ENCODE measurements at regions not wholly inside any gene's neighbourhood (a gene's known extent, or its start where the extent isn't known, plus 50 kb on each side); places are given as distances from the start of the nearest gene placed in this dataset.
"Not testable (repeated sequence)": the region's sequence is repeated elsewhere in the genome, so short reads cannot be mapped to it uniquely, and the experiment has no call there.

DNA sequence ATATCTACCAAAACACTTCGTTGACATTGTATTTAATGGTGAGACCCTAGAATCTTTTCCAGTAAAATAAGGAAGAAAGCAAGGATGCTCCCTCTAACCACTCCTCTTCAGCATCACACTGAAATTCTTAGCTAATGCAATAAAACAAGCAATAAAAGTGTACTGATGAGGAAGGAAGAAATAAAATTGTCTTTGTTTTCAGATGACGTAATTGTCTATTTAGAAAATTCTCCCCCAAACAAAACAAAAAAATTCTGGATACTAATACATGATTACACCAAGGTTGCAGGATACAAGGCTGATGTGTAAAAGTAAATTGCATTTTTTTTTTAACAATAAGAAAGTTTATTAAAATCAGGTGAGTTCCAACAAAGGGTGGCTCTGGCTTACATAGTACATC, 205.0 kb upstream of the SSTR4 start:
- H3K4me3 Mint-ChIP-seq: no peak overlapping the region
- H3K36me3 ChIP-seq: no peaks in the 10 kb centered on the region
- peaks cover 2% of the 10 kb centered on the region for H3K27me3 Mint-ChIP-seq (ENCODE audit: insufficient read depth, low read depth)

GRCh38 chr20:22830715-22831114, 204.4 kb upstream of the SSTR4 start:
- not testable (repeated sequence) for H3K79me2 ChIP-seq (ENCODE audit: low read depth); H3K27ac Mint-ChIP-seq; H3K4me3 ChIP-seq; H3K9ac ChIP-seq; H3K27me3 Mint-ChIP-seq (ENCODE audit: insufficient read depth, low read depth); H3F3A ChIP-seq (ENCODE audit: low read depth); H3K4me3 Mint-ChIP-seq; DNase-seq (ENCODE audit: low spot score); H4K20me1 ChIP-seq (ENCODE audit: low read depth); H3K4me1 Mint-ChIP-seq; H3K9me3 Mint-ChIP-seq; H3K4me2 ChIP-seq; H3K36me3 Mint-ChIP-seq; H3K4me1 ChIP-seq; H3K9me3 ChIP-seq (ENCODE audit: low read depth); H3K36me3 ChIP-seq; H2AFZ ChIP-seq (replicated peaks); H3K27me3 ChIP-seq; H3K27ac ChIP-seq

More for the DNA sequence above, 205.0 kb upstream of the SSTR4 start:
- Mint-ChIP-seq H3K4me1 (no peaks in the 10 kb centered on the region), H3K9me3 (peaks cover 4% of the 10 kb centered on the region), H3K27ac (no peak overlapping the region), H3K36me3 (no peaks in the 10 kb centered on the region)
- H3K9ac ChIP-seq: no peak overlapping the region
- no peak overlapping the region for H2AFZ ChIP-seq (replicated peaks)
- H4K20me1 ChIP-seq (ENCODE audit: low read depth): no peaks in the 10 kb centered on the region
- no peaks in the 10 kb centered on the region for H3F3A ChIP-seq (ENCODE audit: low read depth)
- DNase-seq (ENCODE audit: low spot score): no peak
- H3K4me1 ChIP-seq: no peaks in the 10 kb centered on the region
- no peak overlapping the region for H3K4me3 ChIP-seq
- no peak overlapping the region for H3K4me2 ChIP-seq
- no peaks in the 10 kb centered on the region for H3K79me2 ChIP-seq (ENCODE audit: low read depth)
- H3K27ac ChIP-seq: no peak overlapping the region
- TF ChIP-seq, protein P1, sequence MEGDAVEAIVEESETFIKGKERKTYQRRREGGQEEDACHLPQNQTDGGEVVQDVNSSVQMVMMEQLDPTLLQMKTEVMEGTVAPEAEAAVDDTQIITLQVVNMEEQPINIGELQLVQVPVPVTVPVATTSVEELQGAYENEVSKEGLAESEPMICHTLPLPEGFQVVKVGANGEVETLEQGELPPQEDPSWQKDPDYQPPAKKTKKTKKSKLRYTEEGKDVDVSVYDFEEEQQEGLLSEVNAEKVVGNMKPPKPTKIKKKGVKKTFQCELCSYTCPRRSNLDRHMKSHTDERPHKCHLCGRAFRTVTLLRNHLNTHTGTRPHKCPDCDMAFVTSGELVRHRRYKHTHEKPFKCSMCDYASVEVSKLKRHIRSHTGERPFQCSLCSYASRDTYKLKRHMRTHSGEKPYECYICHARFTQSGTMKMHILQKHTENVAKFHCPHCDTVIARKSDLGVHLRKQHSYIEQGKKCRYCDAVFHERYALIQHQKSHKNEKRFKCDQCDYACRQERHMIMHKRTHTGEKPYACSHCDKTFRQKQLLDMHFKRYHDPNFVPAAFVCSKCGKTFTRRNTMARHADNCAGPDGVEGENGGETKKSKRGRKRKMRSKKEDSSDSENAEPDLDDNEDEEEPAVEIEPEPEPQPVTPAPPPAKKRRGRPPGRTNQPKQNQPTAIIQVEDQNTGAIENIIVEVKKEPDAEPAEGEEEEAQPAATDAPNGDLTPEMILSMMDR (IDR thresholded peaks at IDR 0.05): no peak
- TF ChIP-seq EZH2phosphoT487 (IDR thresholded peaks at IDR 0.05): no peak
- no peak for TF ChIP-seq EZH2 (IDR thresholded peaks at IDR 0.05)
- no peaks in the 10 kb centered on the region for H3K27me3 ChIP-seq
- no peaks in the 10 kb centered on the region for H3K9me3 ChIP-seq (ENCODE audit: low read depth)

GRCh38 chr20:22833851-22834250, 201.3 kb upstream of the SSTR4 start:
- Mint-ChIP-seq H3K27me3 (ENCODE audit: insufficient read depth, low read depth) (peaks cover 7% of the 10 kb centered on the region), H3K27ac (no peak overlapping the region), H3K9me3 (peaks cover 4% of the 10 kb centered on the region), H3K36me3 (no peaks in the 10 kb centered on the region), H3K4me3 (no peak overlapping the region), H3K4me1 (no peaks in the 10 kb centered on the region)
- Histone ChIP-seq H3K27me3 (no peaks in the 10 kb centered on the region), H3K9me3 (ENCODE audit: low read depth) (no peaks in the 10 kb centered on the region), H3K27ac (no peak overlapping the region), H3K9ac (no peak overlapping the region), H3K79me2 (ENCODE audit: low read depth) (no peaks in the 10 kb centered on the region), H3K4me3 (no peak overlapping the region), H3F3A (ENCODE audit: low read depth) (no peaks in the 10 kb centered on the region), H3K36me3 (no peaks in the 10 kb centered on the region), H3K4me2 (no peak overlapping the region), H2AFZ (replicated peaks) (no peak overlapping the region), H4K20me1 (ENCODE audit: low read depth) (no peaks in the 10 kb centered on the region), H3K4me1 (no peaks in the 10 kb centered on the region)
- TF ChIP-seq EZH2 (IDR thresholded peaks at IDR 0.05) (no peak), EZH2phosphoT487 (IDR thresholded peaks at IDR 0.05) (no peak)
- TF ChIP-seq, protein P1 (IDR thresholded peaks at IDR 0.05): no peak
- DNase-seq (ENCODE audit: low spot score): no peak

GRCh38 chr20:22834651-22835256, 200.4 kb upstream of the SSTR4 start:
- no peak overlapping the region for H3K4me2 ChIP-seq
- Mint-ChIP-seq H3K4me1 (no peaks in the 10 kb centered on the region), H3K9me3 (peaks cover 4% of the 10 kb centered on the region), H3K27ac (no peak overlapping the region), H3K27me3 (ENCODE audit: insufficient read depth, low read depth) (peaks cover 7% of the 10 kb centered on the region), H3K36me3 (no peaks in the 10 kb centered on the region), H3K4me3 (no peak overlapping the region)
- H3K27ac ChIP-seq: no peak overlapping the region
- no peak overlapping the region for H2AFZ ChIP-seq (replicated peaks)
- no peaks in the 10 kb centered on the region for H4K20me1 ChIP-seq (ENCODE audit: low read depth)
- H3K4me3 ChIP-seq: no peak overlapping the region
- no peaks in the 10 kb centered on the region for H3K4me1 ChIP-seq
- DNase-seq (ENCODE audit: low spot score): no peak
- no peaks in the 10 kb centered on the region for H3K36me3 ChIP-seq
- TF ChIP-seq, protein P1 (IDR thresholded peaks at IDR 0.05): no peak
- TF ChIP-seq EZH2 (IDR thresholded peaks at IDR 0.05) (no peak), EZH2phosphoT487 (IDR thresholded peaks at IDR 0.05) (no peak)
- no peaks in the 10 kb centered on the region for H3F3A ChIP-seq (ENCODE audit: low read depth)
- no peaks in the 10 kb centered on the region for H3K27me3 ChIP-seq
- no peaks in the 10 kb centered on the region for H3K9me3 ChIP-seq (ENCODE audit: low read depth)
- no peaks in the 10 kb centered on the region for H3K79me2 ChIP-seq (ENCODE audit: low read depth)
- no peak overlapping the region for H3K9ac ChIP-seq
